Mesothelial cell of epicardium (in vitro differentiated cells): ENCODE measurements at regions not wholly inside any gene's neighbourhood (a gene's known extent, or its start where the extent isn't known, plus 50 kb on each side); places are given as distances from the start of the nearest gene placed in this dataset.
A peak's percentile ranks its signal among the peaks of the same experiment; 100 is the strongest.

Source experiments
- DNase-seq, 2 experiments: peaks; one replicate each; pipeline ENCODE4 v3.0.0; 2021; ENCODE audit warnings: low spot score in 2 of 2; ENCODE audit not compliant: unreplicated experiment in 2 of 2
- H3K27ac Mint-ChIP-seq: 2 replicates; pipeline ENCODE4 v1.8.0; 2021; ENCODE audit warnings: mixed read lengths
- H3K27me3 Mint-ChIP-seq: 2 replicates; pipeline ENCODE4 v1.8.0; 2021; ENCODE audit warnings: low read depth, mixed read lengths
- H3K36me3 Mint-ChIP-seq: 2 replicates; pipeline ENCODE4 v1.8.0; 2021; ENCODE audit warnings: mixed read lengths
- H3K4me1 Mint-ChIP-seq: 2 replicates; pipeline ENCODE4 v1.8.0; 2021; ENCODE audit warnings: mixed read lengths
- H3K4me3 Mint-ChIP-seq: 2 replicates; pipeline ENCODE4 v1.8.0; 2021; ENCODE audit warnings: mild to moderate bottlenecking, moderate library complexity, mixed read lengths
- H3K9me3 Mint-ChIP-seq: 2 replicates; pipeline ENCODE4 v1.8.0; 2021; ENCODE audit warnings: mixed read lengths
- TF ChIP-seq, protein P1 (sequence below): fragments of 200-600 bp; sonication (generic); IDR thresholded peaks from one replicate; pipeline ENCODE4 v1.5.0; 2021; ENCODE audit warnings: antibody characterized with exemption; ENCODE audit not compliant: unreplicated experiment

DNA sequence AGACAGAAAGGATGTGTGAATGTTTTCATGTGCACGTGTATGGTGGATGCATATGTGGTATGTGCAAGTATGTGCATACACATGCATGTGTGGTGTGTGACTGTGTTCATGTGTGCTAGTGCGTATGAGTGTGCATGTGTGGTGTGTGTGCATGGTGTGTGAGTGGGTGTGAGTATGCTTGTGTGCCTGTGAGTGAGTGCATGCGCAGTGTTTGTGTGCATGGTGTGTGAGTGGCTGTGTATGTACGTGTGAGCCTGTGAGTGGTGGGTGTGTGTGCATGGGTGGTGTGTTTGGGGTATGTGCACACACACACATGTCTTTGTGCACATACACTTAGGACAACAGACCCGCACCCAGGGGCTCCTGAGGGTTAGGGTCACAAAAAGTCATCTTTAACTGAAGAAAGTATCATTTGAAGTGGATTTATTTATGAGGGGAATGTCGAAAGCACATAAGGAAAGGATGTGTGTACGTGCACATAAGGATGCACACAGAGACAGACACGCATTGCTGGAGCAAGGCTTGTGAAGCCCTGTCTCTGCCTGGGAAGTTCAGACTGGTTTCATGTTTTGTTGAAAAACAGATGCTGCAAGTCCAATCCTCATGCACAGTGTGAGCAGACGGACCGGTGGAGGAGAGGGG is 237.0 kb downstream of the SYK start:
- no peaks in the 10 kb centered on the region for H3K27me3 Mint-ChIP-seq
- no peaks in the 10 kb centered on the region for H3K9me3 Mint-ChIP-seq
- H3K4me3 Mint-ChIP-seq = no peak overlapping the region
- no peaks in the 10 kb centered on the region for H3K36me3 Mint-ChIP-seq
- TF ChIP-seq, protein P1, sequence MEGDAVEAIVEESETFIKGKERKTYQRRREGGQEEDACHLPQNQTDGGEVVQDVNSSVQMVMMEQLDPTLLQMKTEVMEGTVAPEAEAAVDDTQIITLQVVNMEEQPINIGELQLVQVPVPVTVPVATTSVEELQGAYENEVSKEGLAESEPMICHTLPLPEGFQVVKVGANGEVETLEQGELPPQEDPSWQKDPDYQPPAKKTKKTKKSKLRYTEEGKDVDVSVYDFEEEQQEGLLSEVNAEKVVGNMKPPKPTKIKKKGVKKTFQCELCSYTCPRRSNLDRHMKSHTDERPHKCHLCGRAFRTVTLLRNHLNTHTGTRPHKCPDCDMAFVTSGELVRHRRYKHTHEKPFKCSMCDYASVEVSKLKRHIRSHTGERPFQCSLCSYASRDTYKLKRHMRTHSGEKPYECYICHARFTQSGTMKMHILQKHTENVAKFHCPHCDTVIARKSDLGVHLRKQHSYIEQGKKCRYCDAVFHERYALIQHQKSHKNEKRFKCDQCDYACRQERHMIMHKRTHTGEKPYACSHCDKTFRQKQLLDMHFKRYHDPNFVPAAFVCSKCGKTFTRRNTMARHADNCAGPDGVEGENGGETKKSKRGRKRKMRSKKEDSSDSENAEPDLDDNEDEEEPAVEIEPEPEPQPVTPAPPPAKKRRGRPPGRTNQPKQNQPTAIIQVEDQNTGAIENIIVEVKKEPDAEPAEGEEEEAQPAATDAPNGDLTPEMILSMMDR = no peak
- DNase-seq = peak in 1 of 2 experiments; percentile 28
- no peak overlapping the region for H3K27ac Mint-ChIP-seq
- peaks cover 11% of the 10 kb centered on the region for H3K4me1 Mint-ChIP-seq

DNA sequence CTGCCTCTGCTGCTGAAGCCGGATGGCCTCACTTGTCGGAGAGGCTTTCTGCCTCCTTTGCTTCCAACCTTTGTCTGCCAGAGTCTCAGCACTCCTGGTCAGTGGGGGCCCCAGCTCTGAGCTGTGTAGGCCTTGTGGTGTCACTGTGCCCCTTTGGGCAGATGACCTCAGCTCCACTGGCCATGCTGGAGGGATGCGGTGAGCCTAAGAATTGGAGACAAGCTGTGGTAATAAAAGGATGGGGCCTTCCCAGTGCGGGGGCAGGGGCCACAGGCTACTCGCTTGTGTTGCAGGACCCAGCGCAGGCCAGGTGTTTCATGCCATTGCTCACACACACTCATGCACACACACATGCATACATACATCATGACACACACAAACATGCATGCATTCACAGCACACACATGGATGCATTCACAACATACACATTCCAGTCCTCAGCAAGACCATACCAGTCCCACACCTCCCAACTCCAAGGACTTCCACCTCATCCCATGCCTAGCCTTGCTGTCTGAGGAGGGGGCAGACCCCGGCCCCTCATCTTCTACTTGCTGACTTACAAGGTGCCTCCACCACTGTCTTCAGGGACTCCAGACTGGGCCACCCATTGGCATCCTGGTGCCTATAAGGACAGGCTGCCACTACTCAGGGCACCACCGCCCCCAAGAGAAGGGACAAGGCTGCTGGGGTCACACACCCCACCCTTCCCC is 237.7 kb downstream of the SYK start:
- peak in 1 of 2 experiments; percentile 25 for DNase-seq
- Mint-ChIP-seq H3K27ac (no peak overlapping the region), H3K4me1 (peaks cover 11% of the 10 kb centered on the region), H3K36me3 (no peaks in the 10 kb centered on the region), H3K4me3 (no peak overlapping the region), H3K27me3 (no peaks in the 10 kb centered on the region), H3K9me3 (no peaks in the 10 kb centered on the region)
- TF ChIP-seq, protein P1 = no peak

DNA sequence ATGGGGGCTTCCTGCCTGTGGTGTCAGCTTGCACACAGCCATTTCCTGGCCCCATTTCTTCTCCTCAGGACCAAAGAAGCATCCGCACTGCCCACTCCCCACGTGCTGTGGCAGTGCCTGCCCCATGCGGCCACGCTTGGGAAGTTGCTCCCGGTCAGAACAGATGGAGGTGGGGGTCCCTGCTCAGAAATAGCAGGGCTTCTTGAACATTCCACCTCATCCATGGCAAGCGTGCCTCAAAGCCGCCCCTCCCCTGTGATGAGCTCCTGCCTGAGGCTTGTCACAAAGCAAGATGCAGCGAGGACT is 238.2 kb downstream of the SYK start:
- peak in 1 of 2 experiments; percentile 22 for DNase-seq
- TF ChIP-seq, protein P1 = no peak
- no peaks in the 10 kb centered on the region for H3K27me3 Mint-ChIP-seq
- H3K36me3 Mint-ChIP-seq = no peaks in the 10 kb centered on the region
- H3K27ac Mint-ChIP-seq = no peak overlapping the region
- no peak overlapping the region for H3K4me3 Mint-ChIP-seq
- H3K9me3 Mint-ChIP-seq = no peaks in the 10 kb centered on the region
- peaks cover 10% of the 10 kb centered on the region for H3K4me1 Mint-ChIP-seq

DNA sequence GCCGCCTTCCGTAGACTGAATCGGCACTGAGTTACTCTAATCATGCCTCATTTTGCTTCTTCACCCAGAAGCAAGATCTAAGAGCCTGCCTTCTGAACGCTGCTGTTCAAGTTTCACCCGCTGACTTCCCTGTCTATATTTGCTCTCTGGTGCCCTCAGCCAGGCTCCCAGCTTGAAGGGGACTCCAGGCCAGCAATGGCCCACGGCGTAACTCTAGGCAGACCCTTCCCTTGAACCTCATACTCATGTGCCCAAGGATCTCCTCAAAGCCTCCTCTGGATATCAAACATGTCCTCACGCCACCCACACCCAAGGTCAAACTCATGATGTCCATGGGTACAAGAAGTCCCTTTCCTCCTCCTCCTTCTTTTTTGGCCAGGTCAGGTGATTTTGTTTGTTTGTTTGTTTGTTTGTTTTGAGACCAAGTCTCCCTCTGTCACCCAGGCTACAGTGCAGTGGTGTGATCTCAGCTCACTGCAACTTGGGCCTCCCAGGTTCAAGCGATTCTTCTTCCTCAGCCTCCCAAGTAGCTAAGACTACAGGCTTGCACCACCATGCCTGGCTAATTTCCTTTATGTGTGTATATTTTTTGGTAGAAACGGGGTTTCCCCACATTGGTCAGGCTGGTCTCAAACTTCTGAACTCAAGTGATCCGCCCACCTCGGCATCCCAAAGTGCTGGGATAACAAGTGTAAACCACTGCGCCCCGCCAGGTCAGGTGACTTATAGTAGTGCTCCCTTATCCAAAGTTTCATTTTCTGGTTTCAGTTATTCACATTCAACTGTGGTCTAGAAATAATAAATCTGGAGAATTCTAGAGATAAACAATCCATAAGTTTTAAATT is 239.0 kb downstream of the SYK start:
- H3K4me1 Mint-ChIP-seq = peaks cover 11% of the 10 kb centered on the region
- no peak overlapping the region for H3K4me3 Mint-ChIP-seq
- no peaks in the 10 kb centered on the region for H3K9me3 Mint-ChIP-seq
- H3K27me3 Mint-ChIP-seq = no peaks in the 10 kb centered on the region
- TF ChIP-seq, protein P1 = no peak
- no peaks in the 10 kb centered on the region for H3K36me3 Mint-ChIP-seq
- H3K27ac Mint-ChIP-seq = no peak overlapping the region
- no peak for DNase-seq

DNA sequence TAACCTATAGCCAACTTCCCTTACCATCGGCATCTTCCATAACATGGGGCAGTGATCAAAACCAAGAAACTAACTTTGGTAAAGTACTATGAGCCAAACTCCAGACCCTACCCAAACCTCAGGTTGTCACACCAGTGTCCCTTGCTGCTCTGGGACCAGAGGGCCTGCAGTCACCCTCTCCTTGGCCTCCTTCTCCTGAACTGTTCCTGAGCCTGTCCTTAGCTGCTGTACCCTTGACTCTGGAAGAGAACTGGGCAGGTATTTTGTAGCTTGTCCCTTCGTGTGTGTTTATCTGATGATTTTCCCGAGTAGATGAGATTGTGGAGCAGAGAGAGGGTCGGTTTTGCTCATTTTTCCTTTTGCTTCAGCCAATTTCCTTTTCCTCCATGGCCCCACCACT is 240.4 kb downstream of the SYK start:
- H3K9me3 Mint-ChIP-seq = no peaks in the 10 kb centered on the region
- DNase-seq = no peak
- no peaks in the 10 kb centered on the region for H3K27me3 Mint-ChIP-seq
- H3K4me1 Mint-ChIP-seq = peaks cover 11% of the 10 kb centered on the region
- no peaks in the 10 kb centered on the region for H3K36me3 Mint-ChIP-seq
- H3K4me3 Mint-ChIP-seq = no peak overlapping the region
- no peak overlapping the region for H3K27ac Mint-ChIP-seq
- TF ChIP-seq, protein P1 = no peak
